ENCODE measurements at regions not wholly inside any gene's neighbourhood (a gene's known extent, or its start where the extent isn't known, plus 50 kb on each side); places are given as distances from the start of the nearest gene placed in this dataset.
A peak's percentile ranks its signal among the peaks of the same experiment; 100 is the strongest.

DNA sequence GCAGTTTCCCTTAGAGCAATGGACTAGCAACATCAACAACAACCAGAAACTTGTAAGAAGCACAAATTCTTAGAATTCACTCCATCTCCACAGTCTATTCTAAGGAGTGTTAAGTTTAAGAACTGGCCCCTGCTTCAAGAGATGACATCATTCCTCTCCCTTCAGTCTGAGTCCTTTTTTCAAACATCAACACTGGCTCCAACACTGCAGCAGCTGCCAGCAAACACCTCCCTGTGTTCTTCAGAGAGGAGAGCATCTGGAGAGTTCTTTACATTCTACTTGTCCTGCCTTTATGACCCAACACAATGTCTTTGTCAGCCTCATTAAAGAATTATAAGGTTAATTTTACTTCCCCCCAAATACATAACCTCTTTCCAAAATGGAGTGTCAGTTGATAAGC is 122.3 kb downstream of the HNMT start:
- no peaks in the 10 kb centered on the region for H3K9me3 Mint-ChIP-seq (ENCODE audit: unreplicated experiment)
- H3K4me3 Mint-ChIP-seq (ENCODE audit: unreplicated experiment): no peak overlapping the region
- TF ChIP-seq, protein P1, sequence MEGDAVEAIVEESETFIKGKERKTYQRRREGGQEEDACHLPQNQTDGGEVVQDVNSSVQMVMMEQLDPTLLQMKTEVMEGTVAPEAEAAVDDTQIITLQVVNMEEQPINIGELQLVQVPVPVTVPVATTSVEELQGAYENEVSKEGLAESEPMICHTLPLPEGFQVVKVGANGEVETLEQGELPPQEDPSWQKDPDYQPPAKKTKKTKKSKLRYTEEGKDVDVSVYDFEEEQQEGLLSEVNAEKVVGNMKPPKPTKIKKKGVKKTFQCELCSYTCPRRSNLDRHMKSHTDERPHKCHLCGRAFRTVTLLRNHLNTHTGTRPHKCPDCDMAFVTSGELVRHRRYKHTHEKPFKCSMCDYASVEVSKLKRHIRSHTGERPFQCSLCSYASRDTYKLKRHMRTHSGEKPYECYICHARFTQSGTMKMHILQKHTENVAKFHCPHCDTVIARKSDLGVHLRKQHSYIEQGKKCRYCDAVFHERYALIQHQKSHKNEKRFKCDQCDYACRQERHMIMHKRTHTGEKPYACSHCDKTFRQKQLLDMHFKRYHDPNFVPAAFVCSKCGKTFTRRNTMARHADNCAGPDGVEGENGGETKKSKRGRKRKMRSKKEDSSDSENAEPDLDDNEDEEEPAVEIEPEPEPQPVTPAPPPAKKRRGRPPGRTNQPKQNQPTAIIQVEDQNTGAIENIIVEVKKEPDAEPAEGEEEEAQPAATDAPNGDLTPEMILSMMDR (IDR thresholded peaks at IDR 0.05; ENCODE audit: unreplicated experiment): no peak
- no peaks in the 10 kb centered on the region for H3K4me1 Mint-ChIP-seq (ENCODE audit: unreplicated experiment)
- H3K27me3 Mint-ChIP-seq (ENCODE audit: unreplicated experiment): no peaks in the 10 kb centered on the region
- no peak for DNase-seq (ENCODE audit: low spot score)
- no peaks in the 10 kb centered on the region for H3K36me3 Mint-ChIP-seq (ENCODE audit: low read depth, unreplicated experiment)
- no peak overlapping the region for H3K27ac Mint-ChIP-seq (ENCODE audit: unreplicated experiment)

DNA sequence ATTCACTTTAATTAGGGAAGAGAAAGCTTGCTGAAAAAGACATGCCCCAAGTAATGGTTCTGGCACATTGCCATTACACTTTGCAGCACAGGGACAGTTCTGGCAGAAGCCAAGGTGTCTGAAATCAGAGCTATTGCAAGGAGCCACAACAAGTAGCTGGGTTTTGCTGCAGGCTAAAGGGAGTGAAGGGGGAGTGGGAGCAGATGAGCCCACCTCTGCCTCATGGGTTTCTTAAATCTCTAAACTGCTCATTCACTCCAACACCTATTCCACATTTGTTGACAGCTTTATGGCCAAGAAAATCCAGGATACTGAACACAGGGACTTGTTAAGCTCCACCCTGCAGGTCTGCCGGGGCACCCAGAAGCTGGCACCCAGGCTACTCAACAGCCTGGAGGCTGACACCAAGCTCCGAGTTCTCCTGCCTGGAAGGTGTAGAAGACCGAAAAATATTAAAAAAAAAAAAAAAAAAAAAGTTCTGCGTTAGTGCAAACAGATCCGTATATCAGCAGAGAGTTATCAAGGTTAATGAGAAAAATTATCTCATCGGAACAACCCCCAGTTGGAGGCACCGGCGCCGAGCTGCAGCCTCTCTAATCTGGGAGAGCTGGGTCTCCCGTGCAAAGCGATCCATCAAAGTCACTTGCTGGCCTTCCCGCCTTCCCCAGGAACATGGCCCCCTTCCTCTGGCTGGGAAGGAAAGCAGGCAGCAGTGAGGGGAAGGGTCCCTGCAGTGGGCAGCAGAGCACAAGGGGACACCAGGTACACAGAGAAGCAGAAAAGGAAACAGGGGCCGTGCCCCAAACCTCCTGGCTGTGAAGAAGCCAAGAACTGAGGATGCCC is 123.7 kb downstream of the HNMT start:
- H3K9me3 Mint-ChIP-seq (ENCODE audit: unreplicated experiment): no peaks in the 10 kb centered on the region
- TF ChIP-seq, protein P1 (IDR thresholded peaks at IDR 0.05; ENCODE audit: unreplicated experiment): no peak
- no peak for DNase-seq (ENCODE audit: low spot score)
- H3K4me1 Mint-ChIP-seq (ENCODE audit: unreplicated experiment): no peaks in the 10 kb centered on the region
- H3K27me3 Mint-ChIP-seq (ENCODE audit: unreplicated experiment): no peaks in the 10 kb centered on the region
- H3K36me3 Mint-ChIP-seq (ENCODE audit: low read depth, unreplicated experiment): no peaks in the 10 kb centered on the region
- H3K4me3 Mint-ChIP-seq (ENCODE audit: unreplicated experiment): no peak overlapping the region
- H3K27ac Mint-ChIP-seq (ENCODE audit: unreplicated experiment): no peak overlapping the region

DNA sequence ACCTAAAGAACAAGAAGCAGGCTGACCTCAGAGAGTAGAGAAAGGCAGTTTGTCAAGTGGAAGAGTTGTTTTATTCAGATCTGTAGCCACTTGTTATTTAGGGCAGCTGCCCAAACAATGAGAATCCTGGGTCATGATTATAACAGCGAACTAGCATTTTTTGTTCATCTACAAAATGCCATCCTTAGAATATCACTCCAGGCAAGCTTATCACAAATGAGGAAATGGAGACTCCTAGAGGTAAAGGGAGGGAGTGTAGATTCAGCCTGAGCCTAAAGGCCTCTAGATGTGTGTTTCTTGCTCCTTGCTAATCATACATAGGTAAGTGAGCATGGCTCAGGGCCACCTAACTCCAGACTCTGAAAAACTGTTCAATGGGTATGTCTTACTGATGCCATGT is 126.1 kb downstream of the HNMT start:
- Mint-ChIP-seq H3K4me3 (ENCODE audit: unreplicated experiment) (no peak overlapping the region), H3K36me3 (ENCODE audit: low read depth, unreplicated experiment) (no peaks in the 10 kb centered on the region), H3K27me3 (ENCODE audit: unreplicated experiment) (no peaks in the 10 kb centered on the region), H3K4me1 (ENCODE audit: unreplicated experiment) (no peaks in the 10 kb centered on the region), H3K9me3 (ENCODE audit: unreplicated experiment) (no peaks in the 10 kb centered on the region), H3K27ac (ENCODE audit: unreplicated experiment) (no peak overlapping the region)
- TF ChIP-seq, protein P1 (IDR thresholded peaks at IDR 0.05; ENCODE audit: unreplicated experiment): peak; percentile 27
- DNase-seq (ENCODE audit: low spot score): peak; percentile 29

DNA sequence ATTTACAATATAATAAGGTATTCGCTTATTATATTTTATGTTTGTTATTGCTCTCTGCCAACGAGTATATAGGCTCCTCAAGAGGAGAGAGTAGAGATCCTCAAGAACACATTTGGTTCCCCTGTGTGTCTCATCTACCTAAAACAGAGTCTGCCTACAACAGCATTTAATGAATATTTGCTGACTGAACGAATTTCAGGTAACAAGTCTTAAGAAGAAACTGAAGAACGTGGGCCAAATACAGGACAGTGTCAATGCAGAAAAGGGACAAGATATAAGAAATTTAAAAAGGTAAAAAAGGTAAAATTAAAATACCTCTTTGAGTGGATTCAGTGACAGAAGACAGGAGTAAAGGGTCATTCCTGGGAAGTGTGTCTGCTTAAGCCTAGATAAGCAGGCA is 129.2 kb downstream of the HNMT start:
- no peak for DNase-seq (ENCODE audit: low spot score)
- TF ChIP-seq, protein P1 (IDR thresholded peaks at IDR 0.05; ENCODE audit: unreplicated experiment): no peak
- Mint-ChIP-seq H3K36me3 (ENCODE audit: low read depth, unreplicated experiment) (no peaks in the 10 kb centered on the region), H3K4me3 (ENCODE audit: unreplicated experiment) (no peak overlapping the region), H3K27me3 (ENCODE audit: unreplicated experiment) (no peaks in the 10 kb centered on the region), H3K9me3 (ENCODE audit: unreplicated experiment) (no peaks in the 10 kb centered on the region), H3K27ac (ENCODE audit: unreplicated experiment) (no peak overlapping the region), H3K4me1 (ENCODE audit: unreplicated experiment) (no peaks in the 10 kb centered on the region)

DNA sequence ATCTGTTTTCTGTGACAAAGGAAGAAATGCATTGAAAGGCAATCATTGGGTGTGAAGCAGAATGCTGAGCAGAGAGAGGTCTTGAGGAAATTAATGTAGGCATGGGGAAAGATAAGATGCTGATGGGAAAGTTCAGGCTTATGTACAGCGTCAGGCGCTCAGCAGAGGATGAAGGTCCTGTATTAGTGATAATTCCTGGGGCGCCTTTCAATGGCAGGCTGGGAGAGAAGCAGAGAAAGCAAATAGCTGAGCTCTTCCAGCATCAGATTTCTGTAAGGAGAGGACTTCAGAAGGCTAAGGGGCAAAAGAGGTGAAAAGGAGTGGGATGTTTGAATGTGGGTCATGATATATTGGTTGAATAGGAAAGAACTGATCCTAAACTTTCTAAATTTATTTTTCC is 129.8 kb downstream of the HNMT start:
- TF ChIP-seq, protein P1 (IDR thresholded peaks at IDR 0.05; ENCODE audit: unreplicated experiment): no peak
- H3K9me3 Mint-ChIP-seq (ENCODE audit: unreplicated experiment): no peaks in the 10 kb centered on the region
- H3K4me1 Mint-ChIP-seq (ENCODE audit: unreplicated experiment): no peaks in the 10 kb centered on the region
- no peak overlapping the region for H3K27ac Mint-ChIP-seq (ENCODE audit: unreplicated experiment)
- no peaks in the 10 kb centered on the region for H3K36me3 Mint-ChIP-seq (ENCODE audit: low read depth, unreplicated experiment)
- no peak for DNase-seq (ENCODE audit: low spot score)
- no peak overlapping the region for H3K4me3 Mint-ChIP-seq (ENCODE audit: unreplicated experiment)
- no peaks in the 10 kb centered on the region for H3K27me3 Mint-ChIP-seq (ENCODE audit: unreplicated experiment)

All from endothelial cell (in vitro differentiated cells).